GM12874 (cell line): ENCODE measurements at regions not wholly inside any gene's neighbourhood (a gene's known extent, or its start where the extent isn't known, plus 50 kb on each side); places are given as distances from the start of the nearest gene placed in this dataset.

Experiments
- CTCF ChIP-seq: IDR thresholded peaks from 2 replicates; pipeline ENCODE4 v1.5.1; 2011; ENCODE audit warnings: low read depth, mild to moderate bottlenecking, control low read depth, low read length, moderate library complexity; ENCODE audit not compliant: insufficient read depth

- TF ChIP-seq CTCF: peak; percentile 33; the same call in 1 of the 2 replicates
Measured at GRCh38 chr2:129192117-129192516, 787.3 kb upstream of the RAB6C start.

GRCh38 chr2:129192841-129193253, 786.6 kb upstream of the RAB6C start:
- no peak for TF ChIP-seq CTCF

- TF ChIP-seq CTCF: no peak
Measured at GRCh38 chr2:129193961-129194360, 785.5 kb upstream of the RAB6C start.

- no peak for TF ChIP-seq CTCF
Measured at GRCh38 chr2:129199501-129199900, 780.0 kb upstream of the RAB6C start.

GRCh38 chr2:129201696-129202095, 777.8 kb upstream of the RAB6C start:
- no peak for TF ChIP-seq CTCF

GRCh38 chr2:129203331-129203730, 776.1 kb upstream of the RAB6C start:
- no peak for TF ChIP-seq CTCF

GRCh38 chr2:129205176-129205575, 774.3 kb upstream of the RAB6C start:
- no peak for TF ChIP-seq CTCF

GRCh38 chr2:129205766-129206165, 773.7 kb upstream of the RAB6C start:
- no peak for TF ChIP-seq CTCF
